Activated CD4-positive, alpha-beta T cell treated with anti-CD3 and anti-CD28 coated beads, Interleukin-2, amount 50 U/mL, for 24 hours (primary cell): ENCODE measurements at regions not wholly inside any gene's neighbourhood (a gene's known extent, or its start where the extent isn't known, plus 50 kb on each side); places are given as distances from the start of the nearest gene placed in this dataset.
A peak's percentile ranks its signal among the peaks of the same experiment; 100 is the strongest.

Experiments
- DNase-seq, 2 donors: peaks; one replicate each; pipeline ENCODE4 v3.0.0-alpha.2; 2020; ENCODE audit warnings: low read depth in 1 of 2, low spot score in 1 of 2

DNA sequence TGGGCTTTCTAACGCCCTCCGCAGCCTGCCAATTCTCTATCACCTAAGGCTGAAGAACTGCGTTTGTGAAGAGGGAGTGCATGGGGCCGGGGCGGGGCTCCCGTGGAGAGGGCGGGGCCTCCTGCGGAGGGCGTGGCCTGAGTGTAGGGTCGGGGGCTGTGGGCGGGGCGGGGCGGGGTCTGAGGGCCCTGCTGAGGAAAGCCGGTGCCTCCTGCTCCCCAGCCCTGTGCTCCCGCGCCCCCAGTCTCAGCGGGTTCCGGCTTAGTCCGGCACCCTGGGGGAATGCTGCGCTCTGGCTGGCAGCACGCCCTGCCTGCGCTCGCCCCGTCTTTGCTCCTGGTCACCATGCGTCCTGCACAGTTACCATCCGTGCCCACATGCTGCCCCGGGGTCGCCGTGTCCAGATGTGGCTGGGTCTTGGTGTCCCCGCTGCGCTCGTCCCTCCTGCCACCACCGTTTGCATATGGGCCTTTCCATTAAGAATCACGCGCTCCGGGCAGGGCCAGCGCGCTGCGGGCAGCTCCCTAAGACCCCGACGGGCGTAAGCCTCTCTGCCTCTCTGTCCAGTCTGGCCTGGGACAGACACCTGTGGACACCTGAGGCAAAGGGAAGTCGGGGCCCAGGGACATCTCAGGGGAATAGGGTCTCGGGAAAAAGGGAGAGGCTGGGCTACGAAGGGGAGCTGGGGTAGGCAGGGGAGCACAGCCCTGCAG, 144.0 kb upstream of the RET start:
- peak in 1 of 2 donors; percentile 49 for DNase-seq

DNA sequence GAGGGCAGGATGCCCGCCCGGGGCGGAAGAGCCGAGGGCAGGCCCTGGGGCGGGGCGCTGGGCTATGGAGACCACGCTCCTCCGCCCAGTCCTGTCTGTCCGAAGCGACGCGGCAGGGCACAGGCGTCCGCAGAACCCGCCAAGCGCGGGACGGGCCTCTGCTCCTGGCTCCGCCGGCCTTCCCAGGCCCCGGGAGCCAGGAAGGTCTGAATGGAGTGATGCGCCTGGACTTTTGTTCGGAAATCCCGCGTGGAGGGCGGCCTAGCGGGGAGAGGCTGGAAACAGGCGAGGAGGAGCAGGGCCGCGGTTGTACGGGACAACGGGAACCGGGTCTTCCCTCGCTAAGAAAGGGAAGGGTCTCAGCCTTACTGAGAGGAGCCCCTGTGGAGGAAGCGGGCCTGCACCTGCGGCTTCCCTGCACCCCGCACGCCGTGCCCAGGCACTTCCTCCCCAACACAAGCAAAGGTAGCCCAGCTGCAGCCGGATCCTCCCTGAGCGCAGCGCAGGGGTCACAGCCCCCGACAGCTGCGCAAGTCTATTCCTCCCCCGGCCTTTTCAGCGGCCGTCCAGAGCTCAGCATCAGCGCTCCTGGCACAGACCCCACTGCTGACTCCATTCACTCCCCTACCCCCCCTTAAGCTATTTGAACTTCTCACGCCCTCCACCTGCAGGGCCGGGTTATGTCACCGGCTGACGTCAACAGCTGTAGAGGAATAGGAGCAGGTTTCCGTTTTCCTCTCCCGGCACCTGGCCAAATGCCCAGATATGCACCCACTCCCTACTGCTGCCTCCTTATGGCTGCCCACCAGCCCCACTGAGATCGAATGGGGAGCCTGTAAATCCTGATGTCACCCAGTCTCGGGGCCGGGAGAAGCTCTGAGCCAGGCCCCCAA, 143.2 kb upstream of the RET start:
- no peak for DNase-seq

DNA sequence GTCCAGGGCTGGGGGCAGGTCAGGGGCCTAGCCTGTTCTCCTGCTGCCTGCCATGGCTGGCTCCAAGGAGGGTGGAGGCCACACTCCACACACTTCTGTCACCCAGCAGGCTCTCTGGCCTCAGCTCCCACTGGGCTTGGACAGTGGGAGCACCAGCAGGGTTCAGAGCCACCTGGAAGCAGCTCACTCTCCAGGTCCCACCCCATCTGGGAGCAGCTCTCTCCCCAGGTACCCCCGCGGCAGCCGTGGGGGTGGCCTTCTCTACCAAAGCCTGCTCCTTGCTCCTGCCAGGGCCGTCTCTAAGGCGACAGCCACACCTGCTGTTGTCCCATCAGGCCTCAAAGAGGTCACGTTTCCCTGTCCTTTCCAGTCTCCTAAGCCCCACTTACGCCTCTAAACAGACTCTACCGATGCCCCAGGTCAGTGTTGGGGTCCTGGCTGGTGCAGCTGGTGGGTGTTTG, 142.5 kb upstream of the RET start:
- DNase-seq: no peak

DNA sequence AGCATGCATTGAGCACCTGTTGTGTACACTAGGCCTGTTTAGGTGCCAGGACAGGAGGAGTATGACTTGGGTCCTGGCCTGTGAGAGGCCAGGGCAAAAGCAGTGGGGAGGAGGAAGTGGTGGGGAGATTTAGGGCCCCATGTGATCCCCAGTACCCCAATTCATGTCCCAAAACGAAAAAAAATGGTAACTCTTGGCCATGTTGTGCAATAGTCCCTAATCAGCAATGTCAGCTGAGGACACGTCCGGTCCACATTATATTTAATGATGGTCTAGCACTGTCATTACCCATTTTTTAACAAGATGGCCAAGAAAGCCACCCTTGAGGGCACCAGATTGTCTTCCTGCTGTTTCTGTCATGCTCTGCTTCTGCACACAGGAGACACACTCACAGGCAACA, 142.0 kb upstream of the RET start:
- DNase-seq: no peak

GRCh38 chr10:42935466-42935865, 141.4 kb upstream of the RET start:
- DNase-seq: no peak

- no peak for DNase-seq
These were observed 140.3 kb upstream of the RET start for GRCh38 chr10:42936580-42936979.

DNA sequence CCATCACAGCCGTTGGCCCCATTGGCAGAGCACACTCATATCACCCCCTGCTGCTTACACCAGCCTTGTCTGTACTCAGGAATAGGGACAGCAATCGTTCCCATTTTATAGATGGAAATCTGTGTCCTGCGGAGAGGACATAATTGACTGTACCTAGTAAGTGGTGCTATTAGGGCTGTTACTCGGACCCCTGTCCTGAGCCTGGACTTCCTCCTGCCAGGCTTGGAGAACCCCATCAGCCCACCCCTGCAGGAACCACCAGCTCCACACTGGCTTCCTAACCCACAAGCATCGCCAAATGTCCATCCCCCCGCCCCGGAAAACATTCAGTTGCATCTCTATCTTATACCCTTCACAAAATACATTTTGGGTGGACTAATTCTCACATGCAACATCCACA, 139.8 kb upstream of the RET start:
- no peak for DNase-seq

DNA sequence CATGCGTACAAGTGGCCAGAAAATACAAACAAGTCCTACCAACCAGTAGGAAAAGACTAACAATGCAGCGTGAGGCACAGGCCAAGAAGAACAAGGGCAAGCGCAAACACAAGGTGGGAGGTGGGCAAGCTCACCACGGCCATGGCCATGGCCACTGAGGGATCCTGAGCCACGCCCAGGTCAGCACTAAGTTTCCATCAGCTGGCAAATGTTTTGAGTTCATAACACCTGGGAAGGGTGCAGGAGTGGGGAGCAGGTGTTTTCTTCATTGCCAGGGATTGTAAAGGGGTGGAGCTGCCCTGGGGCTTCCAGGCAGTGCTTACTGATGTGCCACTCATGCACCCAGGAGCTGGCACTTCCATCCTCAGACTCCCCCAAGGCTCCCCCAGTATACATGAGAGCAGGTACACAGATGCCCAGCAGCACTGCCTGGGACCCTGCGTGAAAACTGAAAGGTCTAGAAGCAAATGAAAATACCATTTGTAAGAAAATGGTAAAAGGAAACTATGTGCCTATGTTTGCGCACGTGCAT, 139.2 kb upstream of the RET start:
- DNase-seq: no peak

DNA sequence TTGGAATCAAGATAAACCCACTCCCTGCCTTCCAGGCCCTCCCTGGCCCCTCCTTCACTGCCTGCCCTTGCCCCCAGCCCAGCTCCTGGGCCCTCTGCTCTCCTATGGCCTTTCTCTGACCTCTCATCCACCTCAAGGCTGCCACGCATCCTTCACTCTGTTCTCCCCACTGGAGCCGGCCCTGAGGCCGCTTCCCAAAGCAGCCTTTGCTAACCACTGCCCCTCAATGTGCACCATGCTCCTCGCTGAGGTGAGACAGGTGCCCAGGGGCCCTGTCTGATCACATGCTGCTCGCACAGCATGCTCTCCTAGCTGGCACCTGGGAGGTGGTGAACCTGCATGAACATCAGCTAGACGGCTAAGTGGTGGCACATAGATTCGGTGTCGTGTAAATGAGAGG, 138.5 kb upstream of the RET start:
- DNase-seq: no peak

- no peak for DNase-seq
These were observed 137.6 kb upstream of the RET start for GRCh38 chr10:42939237-42939636.

DNA sequence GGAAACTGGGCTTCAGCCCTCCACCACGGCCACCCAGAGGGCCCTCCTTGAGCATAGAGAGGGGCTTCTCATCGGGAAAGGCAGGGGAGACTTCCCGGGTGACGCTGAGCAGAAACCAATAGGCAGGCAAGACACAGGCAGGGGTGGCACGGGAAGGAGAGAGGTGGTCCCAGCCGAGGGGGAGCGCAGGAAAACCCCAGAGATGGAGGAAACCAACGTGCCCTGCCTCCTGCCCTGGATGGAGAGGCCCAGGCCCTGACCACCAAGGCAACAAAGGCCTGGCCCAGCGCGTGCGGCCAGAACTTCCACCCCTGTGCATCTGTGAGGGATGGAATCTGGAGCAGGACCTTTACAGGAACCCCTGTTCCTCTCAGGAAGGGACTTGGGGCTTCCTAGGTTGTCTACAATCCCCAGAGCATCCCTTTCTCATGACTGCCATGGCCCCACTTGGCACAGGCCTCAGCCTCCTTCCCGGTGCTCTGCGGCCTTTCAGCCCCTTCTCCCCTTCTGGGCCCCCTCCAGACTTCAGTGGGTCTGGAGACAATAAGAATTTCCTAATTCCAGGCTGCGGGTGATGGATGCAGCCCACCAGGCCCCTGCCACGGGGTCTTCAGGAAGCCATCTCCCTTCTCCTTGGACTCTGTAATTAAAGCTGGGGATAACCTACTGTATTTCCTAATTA, 137.0 kb upstream of the RET start:
- DNase-seq: no peak

- no peak for DNase-seq
These were observed 136.2 kb upstream of the RET start for GRCh38 chr10:42940487-42941294.

- DNase-seq: no peak
These were observed 135.6 kb upstream of the RET start for GRCh38 chr10:42941295-42941644.

GRCh38 chr10:42941790-42942189, 135.1 kb upstream of the RET start:
- DNase-seq: no peak

- no peak for DNase-seq
These were observed 134.5 kb upstream of the RET start for GRCh38 chr10:42942279-42942950.

DNA sequence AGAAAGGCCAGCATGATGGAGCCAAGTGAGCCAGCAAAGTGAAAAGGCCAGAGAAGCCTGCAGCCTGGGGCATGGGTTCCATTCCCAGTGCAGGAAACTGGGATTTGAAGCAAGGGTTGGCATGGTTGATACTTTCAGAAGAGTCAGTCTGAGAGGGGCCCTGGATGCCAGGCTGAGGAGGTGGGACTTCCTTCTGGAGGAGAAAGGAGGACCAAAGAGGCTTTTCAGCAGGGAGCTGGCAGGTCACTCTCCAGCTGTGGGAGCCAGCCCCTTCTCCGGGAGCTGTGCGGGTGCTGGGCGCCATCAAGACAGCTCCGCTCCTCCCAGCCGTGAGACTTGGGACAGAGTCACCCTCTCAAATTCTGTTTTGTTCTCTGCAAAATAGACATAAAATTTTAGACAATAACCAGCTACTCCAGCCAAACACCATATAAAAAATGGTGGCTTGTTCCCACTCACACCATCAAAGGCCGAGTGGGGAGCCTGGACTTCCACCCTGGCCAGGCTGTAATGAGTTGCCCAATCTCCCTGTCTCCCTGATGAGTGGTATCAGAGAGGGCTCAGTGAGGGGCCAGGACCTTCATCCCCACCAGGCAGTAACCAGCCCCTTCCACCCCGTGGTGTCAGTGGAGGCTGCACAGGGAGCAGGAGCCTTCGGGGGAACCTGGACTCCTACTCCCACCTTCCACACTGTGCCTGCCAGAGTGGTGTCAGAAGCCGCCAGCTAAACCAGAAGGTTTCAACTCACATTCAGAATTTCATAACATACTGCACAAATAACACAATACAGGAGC, 133.6 kb upstream of the RET start:
- no peak for DNase-seq

DNA sequence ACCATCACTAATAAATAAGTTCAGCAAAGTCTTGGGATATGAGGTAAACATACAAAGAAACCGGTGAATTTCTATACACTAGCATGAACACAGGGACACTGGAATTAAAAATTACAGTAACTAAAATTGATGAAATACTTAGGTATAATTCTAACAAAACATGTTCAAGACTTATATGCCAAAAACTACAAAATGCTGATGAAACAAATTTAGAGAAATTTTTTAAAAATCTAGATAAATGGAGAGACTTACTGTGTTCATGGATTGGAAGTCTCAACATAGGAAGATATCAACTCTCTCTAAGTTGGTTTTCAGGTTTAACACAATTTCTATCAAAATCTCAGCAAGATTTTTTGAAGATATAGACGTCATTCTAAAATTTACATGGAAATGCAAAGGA, 128.8 kb upstream of the RET start:
- DNase-seq: no peak

GRCh38 chr10:42949287-42949686, 127.6 kb upstream of the RET start:
- no peak for DNase-seq
